A204.1 (cell line): ENCODE measurements at regions not wholly inside any gene's neighbourhood (a gene's known extent, or its start where the extent isn't known, plus 50 kb on each side); places are given as distances from the start of the nearest gene placed in this dataset.

Experiments
- FAIRE-seq: peaks from 2 replicates; lab custom pipeline; 2012; peaks lifted over from hg19 to GRCh38; lab: Jason Lieb, UNC

DNA sequence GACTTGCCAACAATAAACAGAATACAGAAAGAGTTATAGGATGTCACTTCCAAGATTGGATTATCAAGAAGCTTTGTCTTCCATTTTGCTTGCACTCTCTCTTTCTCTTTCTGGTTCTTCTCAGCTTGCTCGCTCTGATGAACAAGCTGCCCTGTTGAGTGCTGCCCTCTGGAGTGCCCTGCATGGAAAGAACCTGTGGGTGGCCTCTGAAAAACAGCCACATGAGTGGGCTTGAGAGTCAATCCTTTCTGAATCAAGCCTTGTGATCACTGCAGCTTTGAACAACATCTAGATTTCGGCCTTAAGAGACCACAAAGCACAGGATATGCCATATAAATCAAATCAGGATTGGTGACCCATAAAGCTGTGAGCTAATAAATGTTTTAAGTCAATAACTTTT lies 185.1 kb downstream of the KIF2B start:
- FAIRE-seq, result no peak

DNA sequence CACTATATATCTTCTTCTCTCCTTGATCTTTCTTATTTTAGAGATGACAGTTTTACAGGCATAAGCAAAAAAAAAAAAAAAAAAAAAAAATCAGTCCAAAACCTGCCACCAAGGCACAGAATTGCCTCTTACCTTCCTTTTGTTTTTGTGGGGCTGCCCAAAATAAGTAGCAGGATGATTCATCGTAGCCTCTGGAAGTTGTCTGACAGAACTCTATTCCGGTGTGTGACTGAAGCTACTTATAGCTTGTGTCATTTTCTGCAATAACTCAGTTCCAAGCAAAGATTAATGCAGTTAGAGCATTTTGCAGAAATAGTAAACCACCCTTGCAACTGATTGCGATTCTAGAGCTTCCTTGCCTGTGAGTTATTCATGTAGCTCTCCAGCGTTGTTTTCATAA lies 186.8 kb downstream of the KIF2B start:
- no peak for FAIRE-seq

DNA sequence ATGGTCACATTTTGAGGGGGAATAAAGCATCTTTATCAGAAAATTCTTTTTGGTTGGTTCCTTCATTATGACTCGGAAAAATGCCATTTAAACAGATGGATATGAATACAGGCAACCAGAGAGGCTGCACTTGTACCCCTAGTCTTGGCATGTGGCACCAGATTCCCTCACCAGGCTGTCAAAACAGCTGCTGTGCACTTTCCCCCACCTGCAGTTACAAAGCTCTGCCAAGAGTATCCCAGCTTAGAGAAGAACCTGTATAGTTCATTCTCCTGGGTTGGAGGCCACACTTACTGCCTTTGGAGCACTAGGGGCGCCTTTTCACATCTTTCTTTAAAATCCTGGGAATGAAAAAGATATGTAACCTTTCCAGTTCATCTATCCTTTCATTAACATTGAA lies 190.3 kb downstream of the KIF2B start:
- FAIRE-seq, result no peak

DNA sequence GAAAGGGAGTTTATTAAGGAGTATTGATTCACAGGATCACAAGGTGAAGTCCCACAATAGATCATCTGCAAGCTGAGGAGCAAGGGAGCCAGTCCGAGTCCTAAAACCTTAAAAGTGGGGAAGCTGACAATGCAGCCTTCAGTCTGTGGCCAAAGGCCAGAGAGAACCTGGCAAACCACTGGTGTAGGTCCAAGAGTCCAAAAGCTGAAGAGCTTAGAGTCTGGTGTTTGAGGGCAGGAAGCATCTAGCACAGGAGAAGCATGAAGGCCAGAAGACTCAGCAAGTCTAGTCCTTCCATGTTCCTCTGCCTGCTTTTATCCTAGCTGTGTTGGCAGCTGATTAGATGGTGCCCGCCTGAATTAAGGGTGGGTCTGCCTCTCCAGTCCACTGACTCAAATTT lies 193.0 kb downstream of the KIF2B start:
- no peak for FAIRE-seq

DNA sequence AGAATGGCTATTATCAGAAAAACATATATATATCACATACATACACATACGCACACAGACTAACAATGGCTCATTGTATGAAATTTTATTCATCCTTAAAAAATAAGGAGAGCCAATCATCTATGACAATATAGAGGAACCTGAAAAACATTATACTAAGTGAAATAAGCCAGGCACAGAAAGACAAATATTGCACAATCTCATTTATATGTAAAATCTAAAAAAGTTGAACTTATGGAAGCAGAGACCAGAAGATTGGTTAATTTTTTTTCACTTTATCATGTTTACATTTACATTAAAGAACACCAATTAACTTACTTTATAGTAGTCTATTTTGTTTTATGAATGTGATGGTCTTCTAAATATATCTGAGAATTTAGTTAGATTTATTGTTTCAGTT lies 198.7 kb downstream of the KIF2B start:
- FAIRE-seq, result no peak

DNA sequence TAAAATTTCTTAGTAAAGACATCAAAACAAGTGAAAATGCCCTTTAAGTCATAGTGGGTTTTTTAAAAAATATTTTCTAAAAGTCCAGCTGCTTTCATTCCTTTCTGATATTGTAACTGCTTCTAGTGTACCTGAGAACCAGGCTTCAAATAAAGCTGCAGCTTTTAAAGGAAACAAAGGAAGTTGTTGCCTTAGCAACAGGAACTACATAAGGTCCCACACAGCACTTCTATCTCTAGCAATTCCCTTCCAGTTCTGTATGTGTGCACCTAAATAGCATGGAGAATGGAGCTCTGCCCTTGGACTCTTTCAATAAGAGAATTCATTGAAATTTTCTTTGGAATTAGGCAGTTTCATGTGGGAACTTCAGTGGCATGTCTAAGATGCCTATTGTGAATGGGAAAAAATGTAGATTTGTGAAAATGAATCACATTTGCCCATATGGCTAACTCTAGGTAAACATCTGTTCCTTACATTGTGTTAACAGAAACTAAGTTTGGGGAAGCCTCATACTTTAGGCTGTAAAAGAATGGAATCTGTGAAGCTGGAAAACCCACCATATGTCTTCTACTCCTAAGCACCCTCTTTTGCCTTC lies 206.4 kb downstream of the KIF2B start:
- FAIRE-seq, result no peak

DNA sequence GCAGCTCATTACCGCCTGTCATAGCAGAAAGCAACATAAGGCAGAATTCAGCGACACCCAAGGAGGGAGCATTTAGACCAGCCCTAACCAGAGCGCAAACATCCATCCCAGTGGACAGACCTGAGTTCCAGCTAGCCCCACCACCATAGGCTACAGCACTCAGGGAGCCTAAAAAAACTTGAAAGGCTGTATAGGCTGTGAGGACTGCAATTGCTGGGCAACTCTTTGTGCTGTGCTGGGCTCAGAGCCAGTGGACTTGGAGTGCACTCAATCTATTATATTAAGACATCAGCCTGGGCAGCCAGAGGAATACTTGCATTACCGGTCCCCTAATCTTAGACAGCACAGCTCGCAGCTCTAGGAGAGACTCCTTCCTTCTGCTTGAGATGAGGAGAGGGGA lies 207.3 kb downstream of the KIF2B start:
- no peak for FAIRE-seq

DNA sequence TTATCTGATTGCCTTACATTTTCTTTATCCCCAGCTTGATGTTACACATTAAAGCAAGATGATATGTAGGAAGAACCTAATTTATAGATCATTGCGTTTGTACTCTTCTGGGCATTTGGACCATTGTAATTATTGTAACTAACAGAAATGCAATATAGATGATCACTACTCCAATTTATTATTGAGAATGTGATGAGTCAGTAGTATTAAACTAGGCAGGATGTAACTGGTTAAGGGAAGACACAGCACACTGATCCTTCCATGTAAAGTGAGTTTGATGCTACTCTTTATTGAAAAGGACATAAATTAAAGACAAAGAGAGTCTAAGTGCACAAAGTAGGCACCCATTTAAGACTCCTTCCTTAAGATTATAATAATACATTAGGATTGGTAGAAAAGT lies 223.8 kb downstream of the KIF2B start:
- FAIRE-seq, result no peak

DNA sequence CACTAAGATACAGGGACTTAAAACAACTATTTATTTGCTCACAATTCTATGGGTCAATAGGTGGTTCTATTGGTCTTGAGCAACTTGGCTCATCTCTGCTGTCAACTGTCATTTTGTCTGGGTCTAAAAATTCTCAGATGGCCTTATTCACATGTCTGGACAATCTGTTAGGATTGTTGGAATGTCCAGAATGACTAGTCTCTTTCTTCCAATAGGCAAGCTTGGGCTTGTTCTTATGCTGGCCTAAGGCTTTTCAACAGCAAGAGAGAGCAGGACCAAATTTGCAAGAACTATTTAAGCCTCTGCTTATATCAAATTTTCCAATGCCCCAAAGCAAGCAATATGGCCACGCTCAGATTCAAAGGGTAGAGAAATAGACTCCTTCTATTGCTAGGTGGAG lies 240.9 kb downstream of the KIF2B start:
- FAIRE-seq, result no peak

DNA sequence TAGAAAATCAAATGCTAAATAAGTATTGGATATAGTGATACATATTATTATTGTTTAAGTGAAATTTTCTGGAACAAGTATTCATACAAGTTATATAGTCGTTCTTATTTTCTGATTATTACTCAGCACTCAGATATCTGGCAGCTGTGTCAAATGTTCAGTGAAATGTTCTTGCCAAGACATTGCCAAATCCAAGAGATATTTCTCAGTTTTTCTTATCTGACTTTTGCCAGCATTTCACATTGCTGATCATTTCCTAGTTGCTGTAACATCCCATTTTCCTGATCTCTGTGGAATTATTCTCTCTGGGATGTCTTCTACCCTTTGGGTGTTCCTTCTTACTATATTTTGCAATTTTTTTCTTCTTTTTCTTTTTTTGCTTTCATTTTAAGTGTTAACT lies 262.3 kb downstream of the KIF2B start:
- FAIRE-seq, result no peak

DNA sequence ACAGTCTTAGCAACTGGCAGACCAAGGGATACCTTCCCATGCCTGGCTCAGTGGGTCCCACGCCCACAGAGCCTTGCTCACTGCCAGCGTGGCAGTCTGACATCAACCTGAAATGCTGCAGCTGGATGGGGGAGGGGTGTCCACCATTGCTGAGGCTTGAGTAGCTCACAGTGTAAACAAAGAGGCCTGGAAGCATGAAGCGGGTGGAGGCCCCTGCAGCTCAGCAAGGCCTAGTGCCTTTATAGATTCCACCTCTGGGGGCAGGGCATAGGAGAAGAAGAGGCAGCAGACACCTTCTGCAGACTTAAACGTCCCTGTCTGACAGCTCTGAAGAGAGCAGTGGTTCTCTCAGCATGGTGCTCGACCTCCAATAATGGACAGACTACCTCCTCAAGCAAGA lies 263.2 kb downstream of the KIF2B start:
- no peak for FAIRE-seq

DNA sequence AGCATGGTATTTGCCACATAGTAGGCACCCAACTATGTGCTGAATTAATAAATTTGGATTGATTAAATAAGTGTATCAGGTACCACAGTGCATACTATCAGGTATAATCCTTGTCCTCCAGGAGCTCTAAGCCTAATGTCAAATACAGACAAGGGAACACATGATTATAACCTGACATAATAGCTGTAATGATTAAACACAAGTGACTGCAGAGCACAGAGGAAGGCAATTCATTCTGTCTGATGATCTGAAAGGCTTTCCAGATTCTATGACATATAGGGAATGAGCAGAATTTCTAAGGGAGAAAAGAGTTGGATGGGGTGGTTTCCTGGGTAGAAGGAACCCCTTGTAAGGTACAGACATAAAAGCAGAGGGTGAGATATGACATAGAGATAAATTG lies 273.5 kb downstream of the KIF2B start:
- no peak for FAIRE-seq

DNA sequence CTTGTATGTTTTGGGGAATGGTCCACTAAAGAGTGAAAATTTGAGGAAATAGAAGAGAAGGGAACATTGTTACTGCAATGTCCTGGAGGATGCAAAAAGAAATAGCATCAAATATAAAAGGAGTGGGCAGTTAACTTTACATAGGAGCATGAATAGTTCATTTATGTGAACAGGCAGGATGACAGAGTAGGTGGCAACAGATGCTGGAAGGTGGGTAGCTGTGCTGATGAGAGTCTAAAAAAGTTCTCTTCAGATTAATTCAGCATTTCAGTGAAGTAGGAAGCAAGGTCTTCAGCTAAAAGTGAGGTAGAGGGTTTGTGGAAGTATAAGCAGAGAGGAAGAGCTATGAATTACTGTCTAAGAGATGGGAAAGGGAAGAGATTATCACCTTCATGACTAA lies 276.5 kb downstream of the KIF2B start:
- FAIRE-seq, result no peak

DNA sequence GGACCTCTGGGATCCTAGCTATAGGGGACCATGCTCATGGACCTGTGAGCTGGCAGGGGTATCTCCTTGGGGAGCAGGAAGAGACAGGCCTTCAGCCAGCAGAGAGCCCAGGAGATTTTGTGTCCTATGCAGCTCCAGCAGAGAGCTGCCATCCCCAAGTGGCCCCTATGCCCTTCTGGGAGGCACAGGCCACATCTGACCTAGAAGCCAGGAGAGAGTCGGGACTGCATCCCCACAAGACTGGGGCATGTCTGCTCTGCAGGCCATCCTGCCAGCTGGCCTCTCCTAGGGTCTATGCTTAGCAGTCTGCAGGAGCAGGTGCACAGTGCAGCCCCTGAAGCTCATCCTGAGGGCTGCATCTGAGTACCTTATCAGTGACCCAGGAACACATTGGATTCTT lies 279.5 kb downstream of the KIF2B start:
- FAIRE-seq, result no peak

DNA sequence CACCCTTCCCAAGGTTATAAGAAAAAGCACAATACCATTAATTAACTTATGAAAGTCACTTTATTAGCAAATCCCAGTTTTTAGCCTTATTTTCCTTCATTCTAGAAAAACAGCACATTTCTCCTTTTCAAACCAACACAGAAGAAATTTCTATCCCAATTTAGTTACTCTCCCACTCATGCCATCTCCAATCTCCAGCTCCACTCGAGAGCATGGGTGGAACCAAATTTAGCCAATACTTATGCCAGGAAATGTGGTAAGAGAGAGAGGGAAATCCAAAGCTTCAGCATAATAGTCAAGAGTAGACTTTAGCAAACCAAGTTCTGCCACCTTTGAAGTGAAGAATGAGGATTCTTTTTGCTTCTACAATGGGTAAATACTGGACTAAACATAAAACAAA lies 288.8 kb downstream of the KIF2B start:
- FAIRE-seq, result no peak

DNA sequence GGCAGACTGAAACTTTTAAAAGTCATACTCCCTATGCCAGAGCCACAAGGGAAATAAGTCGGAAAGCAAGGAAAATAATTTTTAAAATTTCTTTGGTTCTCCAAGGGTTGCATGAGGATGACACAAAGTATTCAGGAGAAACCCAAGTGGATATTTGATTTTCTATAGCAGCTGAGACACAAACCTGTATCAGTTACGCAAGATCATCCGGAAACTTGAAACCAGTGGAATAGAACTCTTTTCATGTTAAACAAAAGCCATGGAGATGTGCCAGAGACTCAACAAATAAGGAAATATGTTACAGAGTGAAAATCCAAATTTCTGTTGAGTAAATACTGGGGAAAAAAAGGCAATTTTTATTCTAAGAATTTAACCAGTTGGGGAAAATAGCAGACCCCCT lies 294.7 kb downstream of the KIF2B start:
- FAIRE-seq, result no peak

DNA sequence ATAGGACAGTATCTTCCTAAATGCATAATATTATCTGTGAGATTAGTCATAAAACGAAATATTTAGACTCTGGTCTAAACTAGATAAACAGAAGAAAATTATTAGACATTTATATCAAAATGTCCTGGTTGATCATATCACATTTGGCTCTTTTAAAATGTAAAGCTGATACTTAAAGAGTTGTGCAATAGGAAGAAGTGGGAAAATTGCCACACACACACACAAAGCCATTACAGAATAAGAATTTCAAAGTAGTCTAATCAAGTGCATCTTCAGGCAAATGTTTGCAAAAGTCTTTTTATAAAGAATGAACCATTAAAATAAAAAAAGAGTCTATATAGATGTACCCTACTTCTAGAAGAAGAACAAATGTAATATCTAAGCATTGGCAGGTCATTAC lies 301.7 kb downstream of the KIF2B start:
- no peak for FAIRE-seq

DNA sequence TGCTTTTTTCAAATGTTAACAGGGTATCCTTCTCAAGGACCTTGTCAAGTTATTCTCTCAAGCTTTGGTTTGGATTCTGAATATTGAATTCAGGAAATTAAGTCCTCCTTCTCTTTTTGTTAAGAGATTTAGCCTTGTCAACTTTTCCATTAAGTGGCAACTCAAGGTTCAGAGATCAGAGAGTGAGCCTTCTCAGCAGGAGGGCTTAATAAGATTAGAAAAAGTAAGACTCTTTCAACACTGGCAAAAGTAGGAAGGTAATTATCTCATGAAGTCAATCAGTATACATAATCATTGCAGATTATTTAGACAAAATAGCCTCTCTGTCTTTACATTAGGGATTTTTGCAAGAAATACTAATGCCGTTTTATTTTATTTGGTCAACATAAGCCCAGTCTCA lies 330.7 kb downstream of the KIF2B start:
- FAIRE-seq, result no peak

DNA sequence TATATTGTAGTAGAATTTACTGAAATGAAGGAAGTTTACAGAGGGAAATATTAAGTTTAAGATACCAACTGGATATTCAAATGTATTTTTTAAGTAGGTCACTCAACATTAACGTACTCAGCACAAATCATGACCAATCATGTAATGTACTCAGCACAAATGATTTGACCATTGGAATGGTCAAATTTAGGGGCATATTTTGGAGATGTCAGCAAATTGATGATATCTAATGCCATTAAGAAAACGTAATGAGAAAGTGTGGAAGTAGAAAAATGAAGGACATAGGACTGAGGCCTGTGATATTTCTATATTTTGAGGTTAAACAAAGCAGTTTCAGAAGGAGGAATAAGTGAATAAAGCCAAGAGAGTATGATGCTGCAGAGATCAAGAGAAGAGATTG lies 334.8 kb downstream of the KIF2B start:
- FAIRE-seq, result no peak

DNA sequence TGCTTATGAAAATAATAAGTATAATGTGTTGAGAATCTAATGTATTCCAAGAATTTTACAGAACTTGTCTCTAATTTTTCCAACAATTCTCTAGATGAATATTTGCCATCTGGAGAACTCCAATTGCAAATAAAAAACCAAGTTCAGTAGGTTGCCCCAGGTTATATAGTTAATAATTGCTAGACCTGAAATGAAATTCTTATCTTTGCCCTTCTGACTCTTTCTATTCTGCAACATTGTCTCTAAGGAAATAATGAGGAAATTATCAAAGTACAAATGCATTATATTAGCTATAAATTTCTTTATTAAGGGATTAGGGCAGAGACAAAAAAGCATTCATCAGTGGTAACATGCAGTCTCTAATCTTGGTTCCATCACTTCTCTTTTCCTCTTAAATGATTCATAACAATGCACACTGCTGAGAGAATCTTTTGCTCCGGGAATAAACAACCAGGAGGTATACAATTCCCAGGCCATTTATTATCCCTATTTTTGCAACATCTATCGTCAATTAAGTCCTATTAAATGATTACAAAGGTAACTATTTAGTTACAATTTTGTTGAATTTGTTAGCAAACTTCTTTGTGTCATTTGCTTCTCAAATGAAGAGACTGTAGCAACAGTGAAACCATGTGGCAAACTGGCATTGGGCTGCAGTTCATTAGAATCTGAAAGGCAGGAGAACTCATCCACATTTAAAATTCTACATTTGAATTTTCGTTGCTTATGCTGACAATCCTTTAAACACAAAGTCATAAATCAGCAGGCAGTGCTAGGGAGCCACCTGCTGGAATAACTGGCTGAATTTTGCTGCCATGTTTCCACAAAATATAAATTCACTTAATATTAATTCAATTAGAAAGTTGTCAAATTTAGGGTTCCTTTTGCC lies 349.6 kb downstream of the KIF2B start:
- peak; percentile 63 for FAIRE-seq

DNA sequence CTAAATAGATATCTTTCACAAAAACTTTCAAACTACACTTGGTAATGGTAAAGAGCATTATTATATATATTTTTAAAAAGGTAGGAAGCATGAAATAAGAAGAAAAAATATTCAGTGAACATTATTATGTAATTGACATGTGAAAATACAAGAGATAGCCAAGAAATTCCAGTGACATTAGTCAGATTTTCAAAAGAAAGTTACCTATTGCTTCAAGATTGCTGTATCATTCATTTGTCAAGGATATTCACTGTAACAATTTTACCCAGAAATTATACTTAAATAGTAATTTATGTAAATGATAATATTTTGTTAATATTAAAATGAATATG lies 350.2 kb downstream of the KIF2B start:
- FAIRE-seq, result no peak

DNA sequence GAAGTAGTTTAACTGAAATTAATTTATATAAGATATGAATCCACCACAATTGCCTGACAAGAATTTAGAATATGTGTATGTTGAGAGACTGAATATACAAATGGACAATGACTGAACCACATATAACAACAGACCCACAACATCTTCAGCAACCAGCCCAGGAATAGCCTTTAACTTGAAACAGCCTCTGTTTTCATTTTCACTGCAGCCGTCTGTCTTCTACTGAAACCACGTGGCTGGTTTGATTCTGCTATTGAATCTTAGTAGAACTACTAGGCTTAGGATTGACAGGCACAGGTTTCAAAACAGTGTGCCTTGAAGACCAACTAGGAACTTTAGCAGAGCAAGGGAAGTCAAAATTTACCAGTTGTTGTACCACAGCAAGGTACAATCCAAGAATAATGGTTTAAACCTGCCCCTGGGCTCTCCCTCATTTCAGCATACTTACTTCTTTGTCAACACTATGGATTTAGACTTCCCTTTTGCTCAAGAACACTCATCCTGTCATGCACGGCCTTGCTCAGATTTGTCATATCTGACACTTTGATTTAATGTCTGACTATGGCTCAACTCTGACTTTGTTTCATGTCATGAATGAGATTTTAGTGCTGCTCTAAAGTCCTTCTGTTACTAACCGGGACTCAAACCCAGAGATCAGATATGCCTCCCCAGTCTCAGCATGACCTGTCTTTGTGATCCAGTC lies 355.0 kb downstream of the KIF2B start:
- no peak for FAIRE-seq

DNA sequence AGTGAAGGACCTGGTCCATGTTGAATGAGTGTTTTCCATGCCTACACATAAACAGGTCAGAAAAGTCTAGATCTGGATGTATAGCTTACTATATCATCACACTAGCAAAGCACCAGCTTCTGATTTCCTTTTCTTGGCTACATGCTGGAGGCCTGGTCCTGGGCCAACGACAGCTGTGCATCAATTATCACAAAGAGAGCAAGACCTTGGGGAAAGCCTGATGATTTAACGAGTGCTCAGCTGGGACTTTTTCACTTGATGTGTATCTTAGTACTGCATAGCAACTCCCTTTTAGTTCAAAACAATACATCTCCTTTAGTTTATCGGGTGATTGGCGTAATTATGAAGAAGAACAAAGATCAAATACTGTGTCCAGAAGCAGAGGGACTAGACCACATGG lies 358.2 kb downstream of the KIF2B start:
- FAIRE-seq, result no peak

DNA sequence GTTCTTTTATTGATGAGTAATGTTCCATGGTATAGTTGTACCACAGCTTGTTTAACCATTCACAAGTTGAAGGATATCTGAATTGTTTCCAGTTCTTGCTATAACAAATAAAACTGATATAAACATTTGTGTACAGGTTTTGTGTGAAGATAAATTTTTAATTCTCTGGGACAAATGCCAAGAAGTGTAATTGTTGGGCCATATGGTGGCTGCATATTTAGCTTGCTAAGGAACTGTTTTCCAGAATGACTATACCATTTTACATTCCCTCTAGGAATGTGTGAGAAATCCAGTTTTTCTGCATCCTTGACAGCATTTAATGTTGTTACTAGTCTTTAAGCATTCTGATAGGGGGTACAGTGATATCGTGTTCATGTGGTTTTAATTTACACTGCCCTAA lies 368.5 kb downstream of the KIF2B start:
- FAIRE-seq, result no peak
